Breast epithelium (tissue), 3 donors: ENCODE measurements at regions not wholly inside any gene's neighbourhood (a gene's known extent, or its start where the extent isn't known, plus 50 kb on each side); places are given as distances from the start of the nearest gene placed in this dataset.

Source experiments
- CTCF ChIP-seq, 3 donors: fragments of 450-650 bp; IDR thresholded peaks; one replicate each; pipeline ENCODE4 v1.5.1; 2016 to 2017; ENCODE audit warnings: antibody characterized with exemption in 3 of 3, mild to moderate bottlenecking in 3 of 3, moderate library complexity in 3 of 3
- POLR2AphosphoS5 ChIP-seq, 3 donors: sonication (generic); formaldehyde crosslinking; IDR thresholded peaks; one replicate each; pipeline ENCODE4 v1.6.1; 2017; ENCODE audit warnings: antibody characterized with exemption in 3 of 3

- TF ChIP-seq CTCF (IDR thresholded peaks at IDR 0.05) (no peak), POLR2AphosphoS5 (IDR thresholded peaks at IDR 0.05) (no peak)
These were observed 165.9 kb upstream of the PREP start for GRCh38 chr6:105568751-105569150.
